ENCODE measurements at regions not wholly inside any gene's neighbourhood (a gene's known extent, or its start where the extent isn't known, plus 50 kb on each side); places are given as distances from the start of the nearest gene placed in this dataset.

- Histone ChIP-seq H3K79me2 (ENCODE audit: control insufficient read depth, insufficient read depth, low read length) (no peaks in the 10 kb centered on the region), H3K4me1 (ENCODE audit: control insufficient read depth, extremely low read depth, insufficient read depth, low read length) (no peaks in the 10 kb centered on the region), H3K27ac (ENCODE audit: insufficient read depth, low read depth, low read length) (no peak overlapping the region), H3K9me3 (replicated peaks; ENCODE audit: control insufficient read depth, insufficient read depth, low read length) (no peaks in the 10 kb centered on the region), H3K9ac (replicated peaks; ENCODE audit: extremely low read depth, insufficient read depth, low read length) (no peak overlapping the region), H3K4me3 (replicated peaks in 1 of 3; ENCODE audit: insufficient read depth in 1 of 3, low read depth in 1 of 3, low read length in 3 of 3) (no peak overlapping the region), H3K27me3 (ENCODE audit: control insufficient read depth in 2 of 2, insufficient read depth in 2 of 2, low read length in 2 of 2) (no peaks in the 10 kb centered on the region), H3K36me3 (ENCODE audit: control insufficient read depth in 2 of 2, extremely low read depth in 1 of 2, insufficient read depth in 2 of 2, low read length in 2 of 2) (no peaks in the 10 kb centered on the region), H2AFZ (ENCODE audit: low read depth, low read length) (no peak overlapping the region), H3K9me1 (replicated peaks; ENCODE audit: control insufficient read depth, extremely low read depth, insufficient read depth, low read length) (no peaks in the 10 kb centered on the region), H3K4me2 (ENCODE audit: insufficient read depth, low read length) (no peak overlapping the region), H4K20me1 (replicated peaks; ENCODE audit: control insufficient read depth, extremely low read depth, insufficient read depth, low read length) (no peaks in the 10 kb centered on the region)
- CTCF ChIA-PET, result interaction anchor here (1.4 kb wide), 1 partner anchor 24 kb away, joined by 6 read pairs; no protein-coding TSS in a partner anchor
- dilution Hi-C loops (cut with MboI; ENCODE audit: extremely low pct_ligation_motif_present, low sequenced_read_pairs), result no loop called here
- BruUV-seq (replicated peaks), result no TSS peak
- FAIRE-seq (no peak), DNase-seq (ENCODE audit: low read depth, low spot score) (no peak)
- intact Hi-C loops (cut with micrococcal nuclease), result no loop called here
- TF ChIP-seq CTCF (IDR thresholded peaks at IDR 0.05; ENCODE audit: extremely low read depth in 1 of 2, insufficient read depth in 1 of 2, low read depth in 1 of 2, low read length in 2 of 2), result no peak
- no peak for TF ChIP-seq EZH2 (IDR thresholded peaks at IDR 0.05; ENCODE audit: borderline replicate concordance, low read depth, low read length, severe bottlenecking)
- TF ChIP-seq GATA2 (IDR thresholded peaks at IDR 0.05; ENCODE audit: insufficient read depth, insufficient read length, low read depth, low read length), result no peak
- TF ChIP-seq FOS (IDR thresholded peaks at IDR 0.05; ENCODE audit: borderline replicate concordance, insufficient read depth, low read length), result no peak
- no peak for TF ChIP-seq POLR2A (IDR thresholded peaks at IDR 0.05; ENCODE audit: low read depth, low read length)
- TF ChIP-seq, protein P1, sequence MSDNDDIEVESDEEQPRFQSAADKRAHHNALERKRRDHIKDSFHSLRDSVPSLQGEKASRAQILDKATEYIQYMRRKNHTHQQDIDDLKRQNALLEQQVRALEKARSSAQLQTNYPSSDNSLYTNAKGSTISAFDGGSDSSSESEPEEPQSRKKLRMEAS (IDR thresholded peaks at IDR 0.05; ENCODE audit: insufficient read depth, insufficient read length), result no peak
- no peak for TF ChIP-seq POLR2AphosphoS5 (IDR thresholded peaks at IDR 0.05; ENCODE audit: insufficient read depth, low read depth, low read length)
- TF ChIP-seq JUN (IDR thresholded peaks at IDR 0.05; ENCODE audit: borderline replicate concordance, insufficient read depth, insufficient read length, low read depth), result no peak
- TF ChIP-seq MYC (IDR thresholded peaks at IDR 0.05; ENCODE audit: low read depth, low read length), result no peak
- POLR2A ChIA-PET, result no interaction called here
These were observed 641.7 kb downstream of the NR4A2 start for GRCh38 chr2:155690785-155691184.
